GM19372 (cell line): ENCODE measurements at regions not wholly inside any gene's neighbourhood (a gene's known extent, or its start where the extent isn't known, plus 50 kb on each side); places are given as distances from the start of the nearest gene placed in this dataset.

ENCODE experiments used
- ATAC-seq: cut with Tn5 transposase; IDR thresholded peaks from one replicate; pipeline ENCODE4 v1.9.1; 2021; ENCODE audit warnings: mild to moderate bottlenecking, low read depth, moderate library complexity; ENCODE audit not compliant: unreplicated experiment

GRCh38 chr2:59077981-59078531 is 836.9 kb upstream of the FANCL start:
- no peak for ATAC-seq

- no peak for ATAC-seq
Measured at GRCh38 chr2:59077026-59077725, 836.1 kb upstream of the FANCL start.

GRCh38 chr2:59076079-59076619 is 835.0 kb upstream of the FANCL start:
- no peak for ATAC-seq

- no peak for ATAC-seq
Measured at GRCh38 chr2:59074071-59074470, 832.9 kb upstream of the FANCL start.

- ATAC-seq, result no peak
Measured at GRCh38 chr2:59073286-59073685, 832.2 kb upstream of the FANCL start.

GRCh38 chr2:59068255-59068654 is 827.1 kb upstream of the FANCL start:
- no peak for ATAC-seq

GRCh38 chr2:59066787-59067399 is 825.8 kb upstream of the FANCL start:
- ATAC-seq, result no peak

GRCh38 chr2:59047373-59047995 is 806.4 kb upstream of the FANCL start:
- no peak for ATAC-seq

GRCh38 chr2:59046401-59047372 is 805.6 kb upstream of the FANCL start:
- ATAC-seq, result no peak

- ATAC-seq, result no peak
Measured at GRCh38 chr2:59044736-59045135, 803.6 kb upstream of the FANCL start.

- ATAC-seq, result no peak
Measured at GRCh38 chr2:59041139-59041538, 800.0 kb upstream of the FANCL start.

GRCh38 chr2:59034837-59035236 is 793.7 kb upstream of the FANCL start:
- no peak for ATAC-seq

GRCh38 chr2:59034106-59034505 is 793.0 kb upstream of the FANCL start:
- ATAC-seq, result no peak

GRCh38 chr2:59033661-59034060 is 792.5 kb upstream of the FANCL start:
- ATAC-seq, result no peak

GRCh38 chr2:59032499-59032898 is 791.4 kb upstream of the FANCL start:
- no peak for ATAC-seq

- ATAC-seq, result no peak
Measured at GRCh38 chr2:59029058-59029457, 787.9 kb upstream of the FANCL start.

GRCh38 chr2:59027320-59027719 is 786.2 kb upstream of the FANCL start:
- ATAC-seq, result no peak

GRCh38 chr2:59025157-59025757 is 784.1 kb upstream of the FANCL start:
- no peak for ATAC-seq

GRCh38 chr2:59021786-59022185 is 780.7 kb upstream of the FANCL start:
- ATAC-seq, result no peak
